Urinary bladder (tissue), 3 donors: ENCODE measurements at regions not wholly inside any gene's neighbourhood (a gene's known extent, or its start where the extent isn't known, plus 50 kb on each side); places are given as distances from the start of the nearest gene placed in this dataset.

ENCODE experiments used
- DNase-seq: peaks from one replicate; pipeline ENCODE4 v3.0.0-alpha.2; 2015; ENCODE audit errors: extremely low spot score
- H3K27ac ChIP-seq: one replicate; pipeline ENCODE4 v1.5.1; 2013; ENCODE audit warnings: low read depth, mild to moderate bottlenecking, moderate library complexity
- H3K36me3 ChIP-seq: one replicate; pipeline ENCODE4 v1.6.1; 2013; ENCODE audit warnings: mild to moderate bottlenecking, moderate library complexity; ENCODE audit not compliant: insufficient read depth
- H3K4me1 ChIP-seq: one replicate; pipeline ENCODE4 v1.6.1; 2013; ENCODE audit warnings: mild to moderate bottlenecking, moderate library complexity; ENCODE audit not compliant: insufficient read depth
- H3K4me3 ChIP-seq: one replicate; pipeline ENCODE4 v1.5.1; 2013; ENCODE audit warnings: low read depth, low read length
- WGBS: extraction: QIAGEN DNeasy Blood & Tissue Kit; methylation state at CpG from one replicate; pipeline ENCODE4 v1.1.7; 2013; 5-methylcytosine and 5-hydroxymethylcytosine counted together
- donor health status: healthy with polysubstance abuse.
- donor health status: healthy.

DNA sequence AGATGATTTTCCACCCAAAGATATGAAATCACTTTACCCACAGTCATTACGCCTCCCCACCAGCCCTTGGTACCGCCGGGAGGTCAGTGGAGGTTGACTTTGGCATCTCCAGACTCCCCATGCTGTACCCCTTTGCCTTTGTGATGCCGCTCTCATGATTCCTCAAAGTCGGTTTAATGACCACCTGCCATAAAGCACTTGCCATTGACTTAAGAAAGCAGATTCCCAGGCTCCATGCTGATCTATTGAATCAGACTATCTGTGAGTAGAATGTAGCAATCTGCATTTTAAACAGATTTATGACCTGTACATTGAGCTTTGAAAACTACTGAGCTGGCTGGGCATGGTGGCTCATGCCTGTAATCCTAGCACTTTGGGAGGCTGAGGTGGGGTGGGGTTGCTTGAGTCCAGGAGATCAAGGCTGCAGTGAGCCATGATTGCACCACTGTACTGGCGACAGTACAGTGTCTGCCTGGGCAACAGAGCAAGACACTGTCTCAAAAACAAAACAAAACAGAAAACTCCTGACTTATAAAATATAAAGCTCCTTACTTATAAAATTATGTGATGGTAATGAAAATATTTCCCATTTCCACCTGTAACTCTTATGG lies 235.2 kb downstream of the KLF5 start:
- Histone ChIP-seq H3K27ac (no peak overlapping the region), H3K4me1 (peaks cover 1% of the 10 kb centered on the region), H3K36me3 (no peaks in the 10 kb centered on the region), H3K4me3 (no peak overlapping the region)
- WGBS = 89% methylated on average over 6 of the region's 6 CpGs
- no peak for DNase-seq

DNA sequence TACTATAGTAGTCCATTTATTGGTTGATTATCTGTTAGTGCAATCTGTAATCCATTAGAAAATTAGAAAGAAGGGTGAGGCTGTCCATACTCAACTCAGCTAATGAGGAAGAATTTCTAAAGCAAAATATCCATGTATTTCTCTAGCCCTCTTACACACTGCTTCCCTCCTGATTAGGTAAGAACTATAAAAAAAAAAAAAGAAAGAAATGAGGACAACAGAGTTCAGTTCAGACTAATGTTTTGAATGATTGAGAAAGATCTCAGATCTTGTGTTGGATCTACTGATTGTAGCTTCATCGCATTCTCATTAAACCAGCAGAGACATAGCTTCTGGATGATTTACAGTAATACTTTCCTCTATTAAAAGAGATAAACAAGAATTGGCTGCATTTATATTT lies 233.3 kb downstream of the KLF5 start:
- H3K36me3 ChIP-seq = no peaks in the 10 kb centered on the region
- peaks cover 1% of the 10 kb centered on the region for H3K4me1 ChIP-seq
- H3K4me3 ChIP-seq = no peak overlapping the region
- no peak overlapping the region for H3K27ac ChIP-seq
- DNase-seq = no peak
- WGBS = 86% methylated on average over 1 of the region's 1 CpG

DNA sequence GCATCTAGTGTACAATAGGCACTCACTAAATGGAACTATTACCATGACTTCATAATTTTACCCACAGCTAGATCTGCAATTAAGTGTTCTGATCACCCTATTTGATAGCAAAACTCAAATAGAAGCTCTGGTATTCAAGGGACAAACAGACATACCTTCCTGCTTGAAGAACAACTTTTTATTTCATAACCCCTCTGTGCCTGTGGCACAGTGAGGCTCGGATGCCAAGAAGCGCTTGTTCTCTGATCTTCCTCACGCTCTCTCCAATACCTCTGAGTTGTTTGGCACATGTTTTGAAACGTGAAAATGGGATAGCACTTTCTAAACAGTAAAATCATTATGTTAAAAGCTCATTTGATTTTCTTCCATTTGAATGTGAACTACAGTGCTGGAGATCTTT lies 232.0 kb downstream of the KLF5 start:
- WGBS = 78% methylated on average over 4 of the region's 4 CpGs

DNA sequence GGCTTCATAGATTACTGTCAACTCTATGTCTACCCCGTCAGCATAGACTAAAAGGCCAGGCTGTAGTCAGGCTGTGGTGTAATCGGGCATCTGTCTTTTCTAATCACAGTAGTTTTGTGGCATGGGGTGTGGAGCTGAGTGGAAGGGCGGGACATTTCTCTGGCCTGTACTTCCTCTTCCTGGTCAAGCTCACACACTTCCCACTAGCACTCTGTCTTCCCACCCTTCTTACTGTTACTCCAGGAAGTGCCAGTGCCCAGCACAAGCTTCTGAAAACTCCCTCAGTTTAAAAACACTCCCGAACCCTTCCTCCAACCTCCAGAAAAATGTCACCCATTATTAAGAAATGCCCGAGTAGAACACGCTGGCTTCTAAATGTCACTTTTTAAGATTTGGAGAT lies 229.8 kb downstream of the KLF5 start:
- DNase-seq = no peak
- Histone ChIP-seq H3K36me3 (no peaks in the 10 kb centered on the region), H3K27ac (no peak overlapping the region), H3K4me3 (no peak overlapping the region), H3K4me1 (peaks cover 1% of the 10 kb centered on the region)
- 81% methylated on average over 6 of the region's 6 CpGs for WGBS

More for the DNA sequence above, 232.0 kb downstream of the KLF5 start:
- Histone ChIP-seq H3K4me1 (peaks cover 1% of the 10 kb centered on the region), H3K36me3 (no peaks in the 10 kb centered on the region), H3K4me3 (no peak overlapping the region), H3K27ac (no peak overlapping the region)
- DNase-seq = no peak

DNA sequence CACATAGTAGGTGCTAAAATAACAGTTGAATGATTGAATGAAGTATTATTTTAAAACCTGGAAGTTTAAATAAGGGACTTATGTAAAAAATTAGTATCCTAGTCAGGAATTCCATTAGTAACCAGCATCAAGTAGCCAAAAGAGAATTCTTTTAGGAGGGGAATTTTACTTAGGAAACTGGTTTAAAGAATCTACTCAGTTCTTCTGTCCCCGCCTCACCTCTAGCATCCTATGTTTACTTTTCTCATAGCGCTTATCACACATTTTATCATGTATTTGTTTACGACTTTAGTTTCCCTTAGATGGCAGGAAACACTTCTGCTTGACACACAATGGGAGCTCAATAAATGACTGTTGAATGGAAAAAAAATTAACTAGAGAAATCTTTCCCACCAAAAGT lies 229.0 kb downstream of the KLF5 start:
- Histone ChIP-seq H3K36me3 (no peaks in the 10 kb centered on the region), H3K4me1 (peaks cover 1% of the 10 kb centered on the region), H3K27ac (no peak overlapping the region), H3K4me3 (no peak overlapping the region)
- whole genome bisulfite sequencing = 75% methylated on average over 3 of the region's 3 CpGs
- no peak for DNase-seq

DNA sequence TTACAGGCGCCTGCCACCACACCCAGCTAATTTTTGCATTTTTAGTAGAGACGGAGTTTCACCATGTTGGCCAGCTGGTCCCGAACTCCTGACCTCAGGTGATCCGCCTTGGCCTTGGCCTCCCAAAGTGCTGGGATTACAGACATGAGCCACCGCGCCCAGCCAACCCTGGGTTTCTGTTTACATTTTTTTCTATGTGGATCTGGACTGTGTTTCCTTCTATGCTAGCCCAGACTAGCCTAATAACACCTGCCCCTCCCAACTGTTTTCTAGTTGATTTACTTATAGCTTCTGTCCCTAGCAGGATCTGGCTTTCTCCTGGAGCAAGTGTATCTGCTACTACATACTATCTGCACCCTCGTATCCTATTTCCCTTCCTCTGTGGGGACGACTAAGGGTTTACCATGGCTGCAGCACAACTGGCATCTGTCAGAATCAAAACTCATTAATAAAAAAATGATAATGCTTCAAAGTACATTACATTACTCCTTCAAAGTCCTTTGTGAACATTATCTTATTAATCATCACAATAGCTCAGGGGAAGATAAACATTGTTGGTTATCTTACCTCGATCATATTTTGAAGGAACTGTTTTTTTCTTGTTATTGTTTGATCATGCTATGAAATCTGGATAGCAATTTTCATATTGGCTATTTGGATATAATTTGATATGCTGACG lies 228.3 kb downstream of the KLF5 start:
- Histone ChIP-seq H3K27ac (no peak overlapping the region), H3K36me3 (no peaks in the 10 kb centered on the region), H3K4me3 (no peak overlapping the region), H3K4me1 (peaks cover 1% of the 10 kb centered on the region)
- no peak for DNase-seq
- WGBS = 73% methylated on average over 10 of the region's 10 CpGs

DNA sequence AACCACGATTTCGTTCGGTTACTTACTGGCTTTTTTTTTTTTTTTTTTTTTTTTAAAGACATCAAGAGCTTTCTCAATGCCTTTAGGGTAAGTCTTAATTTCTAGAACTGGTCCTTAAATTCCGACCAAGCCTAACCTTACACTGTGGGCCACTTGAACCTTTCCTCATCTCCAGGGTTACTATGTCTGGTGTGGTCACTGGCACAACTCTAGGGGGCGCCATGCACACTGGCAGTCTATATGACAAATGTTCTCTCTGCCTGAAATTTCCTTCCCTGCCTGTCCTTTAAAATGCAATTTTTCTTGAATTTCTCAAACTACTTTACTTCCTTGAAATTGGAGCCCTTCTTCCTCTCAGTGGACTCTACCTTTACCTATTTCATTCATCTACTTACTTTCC lies 227.4 kb downstream of the KLF5 start:
- no peak overlapping the region for H3K4me3 ChIP-seq
- 88% methylated on average over 5 of the region's 5 CpGs for WGBS
- H3K36me3 ChIP-seq = no peaks in the 10 kb centered on the region

DNA sequence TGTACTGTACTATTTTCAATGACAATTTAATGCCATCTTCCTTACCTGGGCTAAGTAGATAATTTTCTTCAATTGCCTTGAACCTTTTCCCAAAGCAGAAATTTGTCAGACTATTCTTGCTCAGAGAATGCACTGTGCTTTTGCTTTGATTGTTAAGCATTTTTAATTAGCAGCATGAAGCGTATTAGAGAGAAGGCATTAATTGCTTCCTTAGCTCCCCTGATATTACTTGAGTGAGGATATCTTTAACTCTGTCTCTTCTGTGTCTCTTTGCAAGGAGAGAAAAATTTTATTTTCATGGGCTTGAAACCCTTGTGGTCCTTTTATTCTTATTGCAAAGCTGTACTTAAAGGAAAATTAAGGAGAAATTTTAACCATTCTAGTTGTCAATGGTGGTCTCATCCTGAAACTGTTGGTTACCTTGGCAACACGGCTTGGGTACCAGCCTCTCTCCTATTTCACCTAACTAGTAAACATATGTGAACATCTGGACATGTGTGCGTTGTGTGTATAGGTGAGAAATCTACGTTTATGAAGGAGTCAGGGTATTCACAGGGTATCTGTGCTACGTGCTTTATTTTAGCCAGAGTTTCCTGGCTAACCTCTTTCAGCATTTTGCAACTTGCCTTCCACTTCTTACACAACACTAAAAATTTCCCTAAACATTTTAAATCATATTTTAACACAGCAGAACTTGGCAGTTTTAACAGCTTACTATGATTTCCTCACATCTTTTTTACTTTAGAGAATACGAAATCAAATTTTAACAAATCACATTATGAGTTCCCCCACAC lies 225.5 kb downstream of the KLF5 start:
- Histone ChIP-seq H3K36me3 (no peaks in the 10 kb centered on the region), H3K27ac (no peak overlapping the region), H3K4me1 (no peaks in the 10 kb centered on the region), H3K4me3 (no peak overlapping the region)
- WGBS = 82% methylated on average over 6 of the region's 6 CpGs
- DNase-seq = no peak

More for the DNA sequence above, 227.4 kb downstream of the KLF5 start:
- no peak for DNase-seq
- Histone ChIP-seq H3K27ac (no peak overlapping the region), H3K4me1 (peaks cover 1% of the 10 kb centered on the region)

DNA sequence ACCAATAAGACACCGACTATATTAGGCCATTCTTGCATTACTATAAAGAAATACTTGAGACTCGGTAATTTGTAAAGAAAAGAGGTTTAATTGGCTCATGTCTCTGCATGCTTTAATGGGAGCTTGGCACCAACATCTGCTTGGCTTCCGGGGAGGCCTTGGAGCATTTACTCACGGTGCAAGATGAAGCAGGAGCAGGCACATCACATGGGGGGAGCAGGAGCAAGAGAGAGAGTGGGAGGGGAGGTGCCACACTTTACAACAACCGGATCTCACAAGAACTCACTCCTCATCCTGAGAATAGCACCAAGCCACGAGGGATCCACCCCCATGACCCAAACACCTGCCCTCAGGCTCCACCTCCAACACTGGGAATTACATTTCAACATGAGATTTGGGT lies 224.8 kb downstream of the KLF5 start:
- no peak for DNase-seq
- Histone ChIP-seq H3K4me3 (no peak overlapping the region), H3K4me1 (no peaks in the 10 kb centered on the region), H3K36me3 (no peaks in the 10 kb centered on the region), H3K27ac (no peak overlapping the region)
- 84% methylated on average over 6 of the region's 6 CpGs for WGBS

DNA sequence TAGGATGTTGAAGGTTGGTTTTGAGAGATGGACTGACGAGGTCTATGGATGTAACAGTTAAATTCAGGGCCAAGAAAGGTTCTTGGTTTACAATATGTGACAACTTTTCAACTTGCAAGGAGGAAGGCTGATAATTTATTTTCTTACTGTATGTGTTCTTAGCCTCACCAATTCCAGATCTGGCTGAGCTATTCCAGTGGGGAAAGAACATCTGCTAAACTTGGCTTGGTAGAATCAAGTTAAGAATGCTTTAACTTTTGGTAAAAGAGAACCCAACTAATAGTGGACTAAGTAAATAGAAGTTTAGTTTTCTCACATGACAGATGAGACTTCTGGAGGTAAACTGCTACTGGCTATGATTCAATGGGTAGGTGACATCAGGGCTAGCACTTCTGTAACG lies 222.9 kb downstream of the KLF5 start:
- no peak for DNase-seq
- Histone ChIP-seq H3K4me1 (no peaks in the 10 kb centered on the region), H3K4me3 (no peak overlapping the region), H3K36me3 (no peaks in the 10 kb centered on the region), H3K27ac (no peak overlapping the region)
- WGBS = 79% methylated on average over 2 of the region's 2 CpGs

DNA sequence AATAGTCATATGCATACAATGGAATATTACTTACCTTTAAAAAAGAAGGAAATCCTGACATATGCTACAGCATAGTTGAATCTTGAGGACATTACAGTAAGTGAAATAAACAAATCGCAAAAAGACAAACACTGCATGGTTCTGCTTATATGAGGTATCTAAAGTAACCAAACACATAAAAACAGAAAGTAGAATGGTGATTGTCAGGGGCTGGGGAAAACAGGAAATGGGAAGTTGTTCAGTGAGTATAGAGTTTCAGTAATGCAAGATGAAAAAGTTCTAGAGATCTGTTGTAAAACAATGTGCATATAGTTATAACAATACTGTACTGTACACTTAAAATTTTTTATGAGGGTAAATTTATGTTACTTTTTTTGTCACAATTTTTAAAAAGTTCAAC lies 219.4 kb downstream of the KLF5 start:
- WGBS = 91% methylated on average over 1 of the region's 1 CpG
- no peak for DNase-seq
- Histone ChIP-seq H3K4me1 (no peaks in the 10 kb centered on the region), H3K36me3 (no peaks in the 10 kb centered on the region), H3K4me3 (no peak overlapping the region), H3K27ac (no peak overlapping the region)

DNA sequence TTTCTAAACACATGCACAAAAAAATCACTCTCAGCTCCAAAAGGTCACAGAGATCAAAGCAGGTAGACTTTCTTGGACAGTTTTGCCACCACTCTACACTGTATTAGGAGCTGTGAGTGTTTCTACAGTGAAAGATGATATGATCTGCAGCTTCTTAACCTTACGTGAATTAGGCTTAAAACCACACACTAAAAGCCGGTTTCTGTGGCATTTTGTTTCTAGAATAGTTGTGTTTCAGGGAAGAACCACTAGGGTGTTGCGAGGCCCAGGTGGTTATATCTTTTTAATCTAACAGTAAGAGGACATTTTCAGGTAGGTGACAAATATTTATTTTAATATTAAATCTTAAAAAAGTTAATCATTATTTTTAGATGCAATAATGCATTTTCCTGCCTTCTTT lies 216.4 kb downstream of the KLF5 start:
- no peak overlapping the region for H3K4me3 ChIP-seq
- no peaks in the 10 kb centered on the region for H3K4me1 ChIP-seq
- H3K36me3 ChIP-seq = no peaks in the 10 kb centered on the region
- WGBS = 84% methylated on average over 3 of the region's 3 CpGs
- no peak for DNase-seq
- H3K27ac ChIP-seq = no peak overlapping the region

DNA sequence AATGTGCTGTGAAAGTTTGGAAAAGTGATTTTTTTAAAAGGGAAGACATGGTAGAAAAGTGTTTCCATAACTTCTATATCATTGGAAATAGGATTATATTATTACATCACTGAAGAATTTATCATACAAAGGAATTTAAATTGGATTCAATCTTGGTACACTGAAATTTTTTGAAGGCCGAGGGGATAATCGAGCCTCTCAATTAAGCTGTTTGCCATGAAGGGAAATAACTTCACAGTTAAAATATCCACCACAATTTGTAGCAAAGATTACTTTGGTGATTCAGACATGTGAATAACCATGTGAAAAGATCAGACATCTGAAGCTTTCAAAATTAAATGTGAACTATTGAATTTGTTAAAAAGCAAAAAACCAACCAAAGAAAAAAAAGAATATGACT lies 215.3 kb downstream of the KLF5 start:
- no peak overlapping the region for H3K4me3 ChIP-seq
- H3K27ac ChIP-seq = no peak overlapping the region
- DNase-seq = no peak
- WGBS = 37% methylated on average over 2 of the region's 2 CpGs
- H3K4me1 ChIP-seq = no peaks in the 10 kb centered on the region
- H3K36me3 ChIP-seq = no peaks in the 10 kb centered on the region

DNA sequence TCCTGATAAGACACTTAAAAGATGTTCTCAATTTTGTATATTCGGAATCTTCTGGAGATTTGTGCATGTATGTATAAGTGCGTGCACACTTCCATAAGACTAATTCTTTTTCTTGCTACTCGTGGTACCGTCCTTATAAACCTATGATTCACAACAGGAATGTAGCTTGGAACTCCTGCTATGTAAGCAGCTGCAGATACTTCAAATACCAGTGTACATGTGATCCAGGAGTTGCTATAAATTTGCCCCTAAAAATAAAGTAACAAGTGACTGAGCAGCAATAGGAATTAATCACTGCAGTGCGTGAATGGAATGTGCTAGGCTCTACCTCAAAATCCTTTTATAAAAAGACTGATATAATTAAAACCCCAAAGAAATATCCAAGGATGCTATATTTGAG lies 214.9 kb downstream of the KLF5 start:
- no peak overlapping the region for H3K4me3 ChIP-seq
- no peaks in the 10 kb centered on the region for H3K4me1 ChIP-seq
- no peak for DNase-seq
- no peaks in the 10 kb centered on the region for H3K36me3 ChIP-seq
- 47% methylated on average over 5 of the region's 5 CpGs for WGBS
- H3K27ac ChIP-seq = no peak overlapping the region
